HEK293 (cell line): ENCODE measurements at regions not wholly inside any gene's neighbourhood (a gene's known extent, or its start where the extent isn't known, plus 50 kb on each side); places are given as distances from the start of the nearest gene placed in this dataset.

Source experiments
- CTCF ChIA-PET: fragments of 350-600 bp; formaldehyde crosslinking; extraction: SDS; loops from one replicate; lab custom pipeline; 2021; ENCODE audit warnings: antibody characterized with exemption; lab: Yijun Ruan, JAX
- POLR2A ChIA-PET: fragments of 300-600 bp; formaldehyde crosslinking; extraction: SDS; loops from one replicate; lab custom pipeline; 2020; ENCODE audit warnings: antibody characterized with exemption, inconsistent platforms; lab: Yijun Ruan, JAX
- H3K27ac ChIP-seq: fragments of 200-500 bp; sonication (Bioruptor generic); 2 replicates; pipeline ENCODE4 v1.5.1; 2014; ENCODE audit warnings: low read depth, low read length, control low read depth, inconsistent platforms; ENCODE audit errors: extremely low read depth
- H3K36me3 ChIP-seq, 2 experiments: fragments of 200-500 bp in 1 of 2; sonication (Bioruptor generic) in 1 of 2; 1 replicate in 1 of 2; 2 replicates in 1 of 2; pipeline ENCODE4 v1.5.1; 2014 to 2017; ENCODE audit warnings: inconsistent platforms in 2 of 2, low read length in 2 of 2; ENCODE audit not compliant: control insufficient read depth in 2 of 2, insufficient read depth in 1 of 2
- H3K4me1 ChIP-seq: fragments of 200-500 bp; sonication (Bioruptor generic); 2 replicates; pipeline ENCODE4 v1.5.1; 2014; ENCODE audit warnings: mild to moderate bottlenecking, low read length, inconsistent platforms; ENCODE audit not compliant: control insufficient read depth, insufficient read depth
- H3K4me3 ChIP-seq: 2 replicates; pipeline ENCODE4 v1.5.1; 2011; ENCODE audit warnings: low read depth, mild to moderate bottlenecking, control low read depth, low read length, moderate library complexity
- H3K9me3 ChIP-seq: fragments of 200-500 bp; sonication (Bioruptor generic); 2 replicates; pipeline ENCODE4 v1.5.1; 2014; ENCODE audit warnings: low read depth, low read length, inconsistent platforms; ENCODE audit not compliant: control insufficient read depth, insufficient read depth
- FEZF1 ChIP-seq: fragments of 450-650 bp; formaldehyde crosslinking; IDR thresholded peaks from 2 replicates; pipeline ENCODE4 v1.5.1; 2016; ENCODE audit warnings: missing biosample characterization, missing genetic modification characterization
- IKZF3 ChIP-seq: fragments of 450-650 bp; IDR thresholded peaks from 2 replicates; pipeline ENCODE4 v1.5.0; 2018; ENCODE audit warnings: missing biosample characterization, mild to moderate bottlenecking, missing genetic modification characterization, moderate library complexity
- RBAK ChIP-seq: fragments of 450-650 bp; formaldehyde crosslinking; IDR thresholded peaks from 2 replicates; pipeline ENCODE4 v1.5.1; 2016; ENCODE audit warnings: missing biosample characterization, missing genetic modification characterization
- REPIN1 ChIP-seq: fragments of 450-650 bp; formaldehyde crosslinking; IDR thresholded peaks from 2 replicates; pipeline ENCODE4 v1.5.1; 2017; ENCODE audit warnings: missing biosample characterization, missing genetic modification characterization, low read depth
- SALL2 ChIP-seq: fragments of 450-650 bp; formaldehyde crosslinking; IDR thresholded peaks from 2 replicates; pipeline ENCODE4 v1.5.0; 2017; ENCODE audit warnings: missing biosample characterization, mild to moderate bottlenecking, missing genetic modification characterization, borderline replicate concordance
- ZNF202 ChIP-seq: fragments of 450-650 bp; formaldehyde crosslinking; IDR thresholded peaks from 2 replicates; pipeline ENCODE4 v1.5.1; 2016; ENCODE audit warnings: missing biosample characterization, missing genetic modification characterization, borderline replicate concordance
- ZNF239 ChIP-seq: fragments of 450-650 bp; formaldehyde crosslinking; IDR thresholded peaks from 2 replicates; pipeline ENCODE4 v1.5.1; 2016; ENCODE audit warnings: missing biosample characterization, missing genetic modification characterization
- ZNF366 ChIP-seq: fragments of 450-650 bp; formaldehyde crosslinking; conservative IDR thresholded peaks from 2 replicates; pipeline ENCODE4 v1.5.1; 2016; ENCODE audit warnings: missing biosample characterization, missing genetic modification characterization
- ZNF37A ChIP-seq: fragments of 450-650 bp; IDR thresholded peaks from 2 replicates; pipeline ENCODE4 v1.5.1; 2018; ENCODE audit warnings: missing biosample characterization, missing genetic modification characterization
- ZNF391 ChIP-seq: fragments of 450-650 bp; formaldehyde crosslinking; IDR thresholded peaks from 2 replicates; pipeline ENCODE4 v1.5.1; 2016; ENCODE audit warnings: low read depth, missing biosample characterization, missing genetic modification characterization, borderline replicate concordance
- ZNF416 ChIP-seq: fragments of 450-650 bp; formaldehyde crosslinking; IDR thresholded peaks from 2 replicates; pipeline ENCODE4 v1.5.1; 2016; ENCODE audit warnings: missing biosample characterization, missing genetic modification characterization
- ZNF670 ChIP-seq: fragments of 450-650 bp; formaldehyde crosslinking; IDR thresholded peaks from 2 replicates; pipeline ENCODE4 v1.5.1; 2016; ENCODE audit warnings: missing biosample characterization, missing genetic modification characterization, low read depth
- ZNF785 ChIP-seq: fragments of 450-650 bp; formaldehyde crosslinking; IDR thresholded peaks from 2 replicates; pipeline ENCODE4 v1.5.1; 2016; ENCODE audit warnings: missing biosample characterization, missing genetic modification characterization
- TF ChIP-seq, protein P1 (sequence below): fragments of 450-650 bp; formaldehyde crosslinking; IDR thresholded peaks from 2 replicates; pipeline ENCODE4 v1.5.1; 2016; ENCODE audit warnings: missing biosample characterization, missing genetic modification characterization
- TF ChIP-seq, protein P2 (sequence below): fragments of 450-650 bp; formaldehyde crosslinking; IDR thresholded peaks from 2 replicates; pipeline ENCODE4 v1.5.1; 2016; ENCODE audit warnings: missing biosample characterization, missing genetic modification characterization, low read depth
- TF ChIP-seq, protein P3 (sequence below): fragments of 450-650 bp; formaldehyde crosslinking; IDR thresholded peaks from 2 replicates; pipeline ENCODE4 v1.5.1; 2016; ENCODE audit warnings: missing biosample characterization, missing genetic modification characterization
- TF ChIP-seq, protein P4 (sequence below): fragments of 450-650 bp; formaldehyde crosslinking; IDR thresholded peaks from 2 replicates; pipeline ENCODE4 v1.5.1; 2017; ENCODE audit warnings: missing biosample characterization, missing genetic modification characterization
- TF ChIP-seq, protein P5 (sequence below): fragments of 450-650 bp; formaldehyde crosslinking; IDR thresholded peaks from 2 replicates; pipeline ENCODE4 v1.5.1; 2017; ENCODE audit warnings: missing biosample characterization, missing genetic modification characterization

DNA sequence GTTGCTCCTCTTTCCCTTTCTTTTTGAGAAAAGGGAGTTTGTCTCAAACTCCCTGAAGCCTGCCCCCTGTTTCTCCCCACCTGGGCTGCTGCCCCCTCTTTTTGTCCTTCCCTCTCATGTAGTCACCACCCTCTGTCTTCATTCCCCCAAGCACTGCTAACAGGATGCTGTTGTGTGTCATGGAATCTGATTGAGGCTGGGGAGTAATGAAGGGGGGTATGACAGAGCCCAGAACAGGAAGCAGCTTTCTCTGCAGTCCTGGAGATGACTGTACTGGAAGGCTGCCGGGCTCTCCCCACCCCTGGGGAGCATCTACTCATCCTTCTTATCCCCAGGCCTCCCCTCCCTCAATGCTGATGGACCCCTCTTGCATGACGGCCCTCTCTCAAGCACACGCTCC is 181.6 kb downstream of the ABHD5 start:
- CTCF ChIA-PET: no interaction called here

DNA sequence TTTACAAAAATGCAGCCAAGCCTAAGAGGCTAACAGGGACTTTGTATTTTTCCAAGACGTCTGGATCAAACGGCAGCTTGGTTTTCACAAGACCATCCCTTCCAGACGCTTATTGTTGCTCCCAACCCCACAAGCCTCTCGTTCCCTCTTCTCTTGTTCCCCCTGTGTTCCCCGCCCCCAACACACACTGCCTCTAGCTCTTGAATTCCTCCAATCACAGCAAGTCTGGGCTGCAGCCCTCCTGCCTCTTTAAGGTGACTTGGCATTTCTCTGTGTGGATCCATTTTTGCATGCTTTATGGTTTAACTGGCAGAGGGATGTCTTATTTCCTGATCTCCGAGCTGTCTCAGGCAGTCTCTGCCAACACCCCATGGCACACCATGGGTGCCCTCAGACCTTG is 182.2 kb downstream of the ABHD5 start:
- CTCF ChIA-PET: interaction anchor here (0.6 kb wide), 1 partner anchor 103 kb away, joined by 3 read pairs; no protein-coding TSS in a partner anchor
- TF ChIP-seq, protein P1, sequence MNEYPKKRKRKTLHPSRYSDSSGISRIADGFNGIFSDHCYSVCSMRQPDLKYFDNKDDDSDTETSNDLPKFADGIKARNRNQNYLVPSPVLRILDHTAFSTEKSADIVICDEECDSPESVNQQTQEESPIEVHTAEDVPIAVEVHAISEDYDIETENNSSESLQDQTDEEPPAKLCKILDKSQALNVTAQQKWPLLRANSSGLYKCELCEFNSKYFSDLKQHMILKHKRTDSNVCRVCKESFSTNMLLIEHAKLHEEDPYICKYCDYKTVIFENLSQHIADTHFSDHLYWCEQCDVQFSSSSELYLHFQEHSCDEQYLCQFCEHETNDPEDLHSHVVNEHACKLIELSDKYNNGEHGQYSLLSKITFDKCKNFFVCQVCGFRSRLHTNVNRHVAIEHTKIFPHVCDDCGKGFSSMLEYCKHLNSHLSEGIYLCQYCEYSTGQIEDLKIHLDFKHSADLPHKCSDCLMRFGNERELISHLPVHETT (tag by site-specific recombination): no peak
- TF ChIP-seq, protein P2, sequence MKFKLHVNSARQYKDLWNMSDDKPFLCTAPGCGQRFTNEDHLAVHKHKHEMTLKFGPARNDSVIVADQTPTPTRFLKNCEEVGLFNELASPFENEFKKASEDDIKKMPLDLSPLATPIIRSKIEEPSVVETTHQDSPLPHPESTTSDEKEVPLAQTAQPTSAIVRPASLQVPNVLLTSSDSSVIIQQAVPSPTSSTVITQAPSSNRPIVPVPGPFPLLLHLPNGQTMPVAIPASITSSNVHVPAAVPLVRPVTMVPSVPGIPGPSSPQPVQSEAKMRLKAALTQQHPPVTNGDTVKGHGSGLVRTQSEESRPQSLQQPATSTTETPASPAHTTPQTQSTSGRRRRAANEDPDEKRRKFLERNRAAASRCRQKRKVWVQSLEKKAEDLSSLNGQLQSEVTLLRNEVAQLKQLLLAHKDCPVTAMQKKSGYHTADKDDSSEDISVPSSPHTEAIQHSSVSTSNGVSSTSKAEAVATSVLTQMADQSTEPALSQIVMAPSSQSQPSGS (tag by site-specific recombination): no peak
- TF ChIP-seq IKZF3 (tag by site-specific recombination): no peak
- TF ChIP-seq, protein P3, sequence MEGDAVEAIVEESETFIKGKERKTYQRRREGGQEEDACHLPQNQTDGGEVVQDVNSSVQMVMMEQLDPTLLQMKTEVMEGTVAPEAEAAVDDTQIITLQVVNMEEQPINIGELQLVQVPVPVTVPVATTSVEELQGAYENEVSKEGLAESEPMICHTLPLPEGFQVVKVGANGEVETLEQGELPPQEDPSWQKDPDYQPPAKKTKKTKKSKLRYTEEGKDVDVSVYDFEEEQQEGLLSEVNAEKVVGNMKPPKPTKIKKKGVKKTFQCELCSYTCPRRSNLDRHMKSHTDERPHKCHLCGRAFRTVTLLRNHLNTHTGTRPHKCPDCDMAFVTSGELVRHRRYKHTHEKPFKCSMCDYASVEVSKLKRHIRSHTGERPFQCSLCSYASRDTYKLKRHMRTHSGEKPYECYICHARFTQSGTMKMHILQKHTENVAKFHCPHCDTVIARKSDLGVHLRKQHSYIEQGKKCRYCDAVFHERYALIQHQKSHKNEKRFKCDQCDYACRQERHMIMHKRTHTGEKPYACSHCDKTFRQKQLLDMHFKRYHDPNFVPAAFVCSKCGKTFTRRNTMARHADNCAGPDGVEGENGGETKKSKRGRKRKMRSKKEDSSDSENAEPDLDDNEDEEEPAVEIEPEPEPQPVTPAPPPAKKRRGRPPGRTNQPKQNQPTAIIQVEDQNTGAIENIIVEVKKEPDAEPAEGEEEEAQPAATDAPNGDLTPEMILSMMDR (tag by site-specific recombination): no peak
- TF ChIP-seq ZNF670 (tag by site-specific recombination): no peak
- no peak for TF ChIP-seq RBAK (tag by site-specific recombination)
- Histone ChIP-seq H3K4me3 (no peak overlapping the region), H3K9me3 (no peaks in the 10 kb centered on the region), H3K36me3 (no peaks in the 10 kb centered on the region), H3K4me1 (no peaks in the 10 kb centered on the region), H3K27ac (no peak overlapping the region)
- POLR2A ChIA-PET: no interaction called here

More for the DNA sequence above, 181.6 kb downstream of the ABHD5 start:
- H3K4me3 ChIP-seq: no peak overlapping the region
- H3K9me3 ChIP-seq: no peaks in the 10 kb centered on the region
- no peaks in the 10 kb centered on the region for H3K4me1 ChIP-seq
- POLR2A ChIA-PET: no interaction called here
- no peak for TF ChIP-seq SALL2 (tag by site-specific recombination)
- TF ChIP-seq FEZF1 (tag by site-specific recombination): no peak
- no peak for TF ChIP-seq ZNF37A (tag by site-specific recombination)
- TF ChIP-seq ZNF202: no peak
- TF ChIP-seq ZNF416 (tag by site-specific recombination): no peak
- TF ChIP-seq, protein P4, sequence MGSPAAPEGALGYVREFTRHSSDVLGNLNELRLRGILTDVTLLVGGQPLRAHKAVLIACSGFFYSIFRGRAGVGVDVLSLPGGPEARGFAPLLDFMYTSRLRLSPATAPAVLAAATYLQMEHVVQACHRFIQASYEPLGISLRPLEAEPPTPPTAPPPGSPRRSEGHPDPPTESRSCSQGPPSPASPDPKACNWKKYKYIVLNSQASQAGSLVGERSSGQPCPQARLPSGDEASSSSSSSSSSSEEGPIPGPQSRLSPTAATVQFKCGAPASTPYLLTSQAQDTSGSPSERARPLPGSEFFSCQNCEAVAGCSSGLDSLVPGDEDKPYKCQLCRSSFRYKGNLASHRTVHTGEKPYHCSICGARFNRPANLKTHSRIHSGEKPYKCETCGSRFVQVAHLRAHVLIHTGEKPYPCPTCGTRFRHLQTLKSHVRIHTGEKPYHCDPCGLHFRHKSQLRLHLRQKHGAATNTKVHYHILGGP (tag by site-specific recombination): no peak
- no peak for TF ChIP-seq REPIN1 (tag by site-specific recombination)
- TF ChIP-seq, protein P5, sequence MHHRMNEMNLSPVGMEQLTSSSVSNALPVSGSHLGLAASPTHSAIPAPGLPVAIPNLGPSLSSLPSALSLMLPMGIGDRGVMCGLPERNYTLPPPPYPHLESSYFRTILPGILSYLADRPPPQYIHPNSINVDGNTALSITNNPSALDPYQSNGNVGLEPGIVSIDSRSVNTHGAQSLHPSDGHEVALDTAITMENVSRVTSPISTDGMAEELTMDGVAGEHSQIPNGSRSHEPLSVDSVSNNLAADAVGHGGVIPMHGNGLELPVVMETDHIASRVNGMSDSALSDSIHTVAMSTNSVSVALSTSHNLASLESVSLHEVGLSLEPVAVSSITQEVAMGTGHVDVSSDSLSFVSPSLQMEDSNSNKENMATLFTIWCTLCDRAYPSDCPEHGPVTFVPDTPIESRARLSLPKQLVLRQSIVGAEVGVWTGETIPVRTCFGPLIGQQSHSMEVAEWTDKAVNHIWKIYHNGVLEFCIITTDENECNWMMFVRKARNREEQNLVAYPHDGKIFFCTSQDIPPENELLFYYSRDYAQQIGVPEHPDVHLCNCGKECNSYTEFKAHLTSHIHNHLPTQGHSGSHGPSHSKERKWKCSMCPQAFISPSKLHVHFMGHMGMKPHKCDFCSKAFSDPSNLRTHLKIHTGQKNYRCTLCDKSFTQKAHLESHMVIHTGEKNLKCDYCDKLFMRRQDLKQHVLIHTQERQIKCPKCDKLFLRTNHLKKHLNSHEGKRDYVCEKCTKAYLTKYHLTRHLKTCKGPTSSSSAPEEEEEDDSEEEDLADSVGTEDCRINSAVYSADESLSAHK: no peak
- TF ChIP-seq ZNF391 (tag by site-specific recombination): no peak
- TF ChIP-seq ZNF785: no peak
- no peak for TF ChIP-seq ZNF366 (tag by site-specific recombination)
- TF ChIP-seq ZNF239 (tag by site-specific recombination): no peak
- TF ChIP-seq, all 188 proteins: peak for 0
- Histone ChIP-seq H3K27ac (no peak overlapping the region), H3K36me3 (no peaks in the 10 kb centered on the region)
